HG02678 (cell line): ENCODE measurements at regions not wholly inside any gene's neighbourhood (a gene's known extent, or its start where the extent isn't known, plus 50 kb on each side); places are given as distances from the start of the nearest gene placed in this dataset.

ENCODE experiments used
- ATAC-seq: cut with Tn5 transposase; IDR thresholded peaks from one replicate; pipeline ENCODE4 v1.9.1; 2021; ENCODE audit warnings: mild to moderate bottlenecking, moderate library complexity; ENCODE audit not compliant: unreplicated experiment

GRCh38 chr1:29521811-29522580 lies 285.7 kb downstream of the PTPRU start:
- no peak for ATAC-seq

- no peak for ATAC-seq
Observed at GRCh38 chr1:29521438-29521715, 285.1 kb downstream of the PTPRU start.

- no peak for ATAC-seq
Observed at GRCh38 chr1:29520571-29521437, 284.5 kb downstream of the PTPRU start.

- ATAC-seq, result no peak
Observed at GRCh38 chr1:29519788-29520110, 283.4 kb downstream of the PTPRU start.

GRCh38 chr1:29519108-29519787 lies 282.9 kb downstream of the PTPRU start:
- ATAC-seq, result no peak

- ATAC-seq, result no peak
Observed at GRCh38 chr1:29518183-29518835, 282.0 kb downstream of the PTPRU start.

GRCh38 chr1:29517251-29518086 lies 281.1 kb downstream of the PTPRU start:
- ATAC-seq, result no peak

GRCh38 chr1:29516063-29516820 lies 279.9 kb downstream of the PTPRU start:
- ATAC-seq, result no peak

GRCh38 chr1:29515170-29515955 lies 279.0 kb downstream of the PTPRU start:
- ATAC-seq, result no peak

GRCh38 chr1:29514361-29515169 lies 278.2 kb downstream of the PTPRU start:
- no peak for ATAC-seq

GRCh38 chr1:29513357-29513756 lies 277.0 kb downstream of the PTPRU start:
- ATAC-seq, result no peak

GRCh38 chr1:29511436-29511835 lies 275.1 kb downstream of the PTPRU start:
- no peak for ATAC-seq

GRCh38 chr1:29508458-29509107 lies 272.3 kb downstream of the PTPRU start:
- ATAC-seq, result no peak

GRCh38 chr1:29506678-29507225 lies 270.4 kb downstream of the PTPRU start:
- ATAC-seq, result no peak

GRCh38 chr1:29505532-29506220 lies 269.4 kb downstream of the PTPRU start:
- no peak for ATAC-seq

GRCh38 chr1:29504709-29505410 lies 268.5 kb downstream of the PTPRU start:
- no peak for ATAC-seq
